ENCODE measurements at regions not wholly inside any gene's neighbourhood (a gene's known extent, or its start where the extent isn't known, plus 50 kb on each side); places are given as distances from the start of the nearest gene placed in this dataset.

DNA sequence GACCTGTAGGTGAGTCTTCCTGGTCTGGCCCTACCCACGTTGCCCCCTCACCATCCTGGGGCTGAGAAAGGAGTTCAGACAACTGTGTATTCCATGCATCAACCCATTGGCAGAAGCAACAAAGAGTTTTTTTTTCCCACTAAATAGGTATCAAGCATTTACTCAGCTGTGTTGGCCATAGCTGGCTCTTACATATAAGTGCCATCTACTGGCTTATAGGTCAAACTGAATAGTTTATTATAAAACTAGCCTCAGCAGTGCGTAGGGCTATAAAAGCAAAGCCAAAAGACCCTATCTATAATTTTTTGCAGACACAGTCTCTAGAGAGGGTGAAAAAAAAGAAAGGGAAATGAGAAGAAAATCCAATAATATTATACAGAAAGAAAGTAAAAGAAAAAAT lies 765.2 kb upstream of the MGAT4C start:
- no peaks in the 10 kb centered on the region for H3K4me1 ChIP-seq (replicated peaks)
- no peaks in the 10 kb centered on the region for H3K9me3 ChIP-seq
- no peak for DNase-seq (ENCODE audit: low spot score)
- no peak overlapping the region for H3K4me3 ChIP-seq
- WGBS = 72% methylated on average over 2 of the region's 2 CpGs
- H3K36me3 ChIP-seq = no peaks in the 10 kb centered on the region
- intact Hi-C loops (cut with DNase I) = no loop called here
- TF ChIP-seq, protein P1, sequence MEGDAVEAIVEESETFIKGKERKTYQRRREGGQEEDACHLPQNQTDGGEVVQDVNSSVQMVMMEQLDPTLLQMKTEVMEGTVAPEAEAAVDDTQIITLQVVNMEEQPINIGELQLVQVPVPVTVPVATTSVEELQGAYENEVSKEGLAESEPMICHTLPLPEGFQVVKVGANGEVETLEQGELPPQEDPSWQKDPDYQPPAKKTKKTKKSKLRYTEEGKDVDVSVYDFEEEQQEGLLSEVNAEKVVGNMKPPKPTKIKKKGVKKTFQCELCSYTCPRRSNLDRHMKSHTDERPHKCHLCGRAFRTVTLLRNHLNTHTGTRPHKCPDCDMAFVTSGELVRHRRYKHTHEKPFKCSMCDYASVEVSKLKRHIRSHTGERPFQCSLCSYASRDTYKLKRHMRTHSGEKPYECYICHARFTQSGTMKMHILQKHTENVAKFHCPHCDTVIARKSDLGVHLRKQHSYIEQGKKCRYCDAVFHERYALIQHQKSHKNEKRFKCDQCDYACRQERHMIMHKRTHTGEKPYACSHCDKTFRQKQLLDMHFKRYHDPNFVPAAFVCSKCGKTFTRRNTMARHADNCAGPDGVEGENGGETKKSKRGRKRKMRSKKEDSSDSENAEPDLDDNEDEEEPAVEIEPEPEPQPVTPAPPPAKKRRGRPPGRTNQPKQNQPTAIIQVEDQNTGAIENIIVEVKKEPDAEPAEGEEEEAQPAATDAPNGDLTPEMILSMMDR (IDR thresholded peaks at IDR 0.05) = no peak
- no peak for TF ChIP-seq POLR2AphosphoS5 (IDR thresholded peaks at IDR 0.05)
- TF ChIP-seq POLR2A (IDR thresholded peaks at IDR 0.05) = no peak
- no peaks in the 10 kb centered on the region for H3K27me3 ChIP-seq (replicated peaks; ENCODE audit: insufficient read depth)
- no peak overlapping the region for H3K27ac ChIP-seq

DNA sequence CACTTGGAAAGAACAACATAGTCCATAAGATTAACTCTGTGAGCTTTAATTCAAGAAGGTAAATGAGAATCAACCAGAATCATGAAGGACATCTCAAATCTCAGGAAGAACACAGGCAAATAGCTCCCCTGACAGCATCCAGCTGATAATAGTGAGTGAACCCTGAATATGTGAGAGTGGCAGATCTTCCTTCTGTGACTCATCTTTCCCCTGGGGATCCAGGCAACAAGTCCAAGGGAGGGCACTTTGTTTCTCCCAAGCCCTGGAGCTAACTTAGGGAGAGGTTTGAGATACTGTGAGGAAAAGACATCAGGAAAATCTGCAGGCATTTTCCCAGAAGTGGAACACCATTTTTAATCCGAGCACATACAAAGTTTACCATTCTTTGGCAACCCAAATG lies 763.9 kb upstream of the MGAT4C start:
- TF ChIP-seq POLR2A (IDR thresholded peaks at IDR 0.05) = no peak
- TF ChIP-seq POLR2AphosphoS5 (IDR thresholded peaks at IDR 0.05) = no peak
- TF ChIP-seq, protein P1 (IDR thresholded peaks at IDR 0.05) = no peak
- DNase-seq (ENCODE audit: low spot score) = no peak
- intact Hi-C loops (cut with DNase I) = no loop called here

DNA sequence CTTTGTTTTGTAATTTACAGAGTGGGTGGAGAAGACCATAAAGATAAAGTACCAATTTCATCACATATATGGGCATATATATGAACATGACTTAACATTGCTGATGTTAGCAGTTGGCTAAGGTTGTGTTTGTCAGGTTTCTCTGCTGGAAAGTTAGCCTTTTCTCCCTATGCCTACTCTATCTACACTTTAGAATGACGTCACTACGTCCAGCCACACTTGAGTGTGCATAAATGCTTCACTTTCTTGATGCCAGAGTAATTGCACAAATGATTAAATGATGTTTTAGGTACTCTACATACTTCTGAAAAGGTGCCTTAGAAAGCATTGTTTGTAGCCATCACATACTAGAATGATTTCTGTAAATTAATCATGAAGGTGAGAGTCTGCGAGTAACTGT lies 759.2 kb upstream of the MGAT4C start:
- Histone ChIP-seq H3K27me3 (replicated peaks; ENCODE audit: insufficient read depth) (no peaks in the 10 kb centered on the region), H3K36me3 (no peaks in the 10 kb centered on the region), H3K4me3 (no peak overlapping the region), H3K9me3 (no peaks in the 10 kb centered on the region), H3K27ac (no peak overlapping the region), H3K4me1 (replicated peaks) (no peaks in the 10 kb centered on the region)
- no peak for DNase-seq (ENCODE audit: low spot score)
- TF ChIP-seq POLR2AphosphoS5 (IDR thresholded peaks at IDR 0.05) = no peak
- no peak for TF ChIP-seq POLR2A (IDR thresholded peaks at IDR 0.05)
- TF ChIP-seq, protein P1 (IDR thresholded peaks at IDR 0.05) = no peak
- intact Hi-C loops (cut with DNase I) = no loop called here
- WGBS = 84% methylated on average over 3 of the region's 3 CpGs

More for the DNA sequence above, 763.9 kb upstream of the MGAT4C start:
- Histone ChIP-seq H3K9me3 (no peaks in the 10 kb centered on the region), H3K4me3 (no peak overlapping the region), H3K36me3 (no peaks in the 10 kb centered on the region), H3K27me3 (replicated peaks; ENCODE audit: insufficient read depth) (no peaks in the 10 kb centered on the region), H3K27ac (no peak overlapping the region), H3K4me1 (replicated peaks) (no peaks in the 10 kb centered on the region)
- 100% methylated on average over 1 of the region's 1 CpG for WGBS

GRCh38 chr12:87008785-87009384 lies 752.7 kb upstream of the MGAT4C start:
- no peaks in the 10 kb centered on the region for H3K4me1 ChIP-seq (replicated peaks)
- no peaks in the 10 kb centered on the region for H3K36me3 ChIP-seq
- H3K27ac ChIP-seq = no peak overlapping the region
- no peaks in the 10 kb centered on the region for H3K27me3 ChIP-seq (replicated peaks; ENCODE audit: insufficient read depth)
- H3K9me3 ChIP-seq = no peaks in the 10 kb centered on the region
- TF ChIP-seq POLR2A (IDR thresholded peaks at IDR 0.05) (no peak), POLR2AphosphoS5 (IDR thresholded peaks at IDR 0.05) (no peak)
- TF ChIP-seq, protein P1 (IDR thresholded peaks at IDR 0.05) = no peak
- DNase-seq (ENCODE audit: low spot score) = no peak
- intact Hi-C loops (cut with DNase I) = no loop called here
- no peak overlapping the region for H3K4me3 ChIP-seq
- WGBS = 63% methylated on average over 1 of the region's 1 CpG

DNA sequence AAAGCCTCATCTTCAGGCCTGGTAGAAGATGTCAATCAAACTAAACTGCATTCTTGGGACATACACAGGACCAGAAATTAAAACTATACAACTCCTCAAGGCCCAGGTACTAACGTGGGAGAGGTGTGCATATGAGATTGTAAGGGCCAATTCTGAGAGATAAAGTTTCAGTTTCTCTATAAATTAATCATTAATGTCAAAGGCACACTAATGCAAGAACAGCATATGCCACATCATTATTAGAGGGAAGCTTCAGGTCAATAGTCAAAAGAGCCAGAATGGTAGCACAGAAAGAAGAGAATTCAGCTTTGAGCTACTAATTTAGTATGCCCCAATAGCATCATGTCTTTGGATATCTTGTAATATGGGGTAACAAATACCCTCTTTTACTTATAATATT lies 744.9 kb upstream of the MGAT4C start:
- 68% methylated on average over 1 of the region's 1 CpG for WGBS
- Histone ChIP-seq H3K27me3 (replicated peaks; ENCODE audit: insufficient read depth) (no peaks in the 10 kb centered on the region), H3K4me1 (replicated peaks) (no peaks in the 10 kb centered on the region), H3K36me3 (no peaks in the 10 kb centered on the region), H3K9me3 (no peaks in the 10 kb centered on the region), H3K27ac (no peak overlapping the region), H3K4me3 (no peak overlapping the region)
- TF ChIP-seq, protein P1 (IDR thresholded peaks at IDR 0.05) = no peak
- TF ChIP-seq POLR2AphosphoS5 (IDR thresholded peaks at IDR 0.05) = no peak
- no peak for TF ChIP-seq POLR2A (IDR thresholded peaks at IDR 0.05)
- DNase-seq (ENCODE audit: low spot score) = no peak
- intact Hi-C loops (cut with DNase I) = no loop called here

Data from prostate gland (tissue), 2 donors.